HEK293T (cell line): ENCODE measurements at regions not wholly inside any gene's neighbourhood (a gene's known extent, or its start where the extent isn't known, plus 50 kb on each side); places are given as distances from the start of the nearest gene placed in this dataset.

Experiments
- ARNT ChIP-seq: fragments of 450-650 bp; IDR thresholded peaks from 2 replicates; pipeline ENCODE4 v1.6.1; 2017; ENCODE audit warnings: mild to moderate bottlenecking
- BHLHE40 ChIP-seq: fragments of 450-650 bp; IDR thresholded peaks from 2 replicates; pipeline ENCODE4 v1.6.1; 2016; ENCODE audit warnings: mild to moderate bottlenecking, moderate library complexity, borderline replicate concordance
- CTBP1 ChIP-seq: fragments of 450-650 bp; IDR thresholded peaks from 2 replicates; pipeline ENCODE4 v1.6.1; 2016; ENCODE audit warnings: borderline replicate concordance
- ELF4 ChIP-seq: fragments of 450-650 bp; IDR thresholded peaks from 2 replicates; pipeline ENCODE4 v1.6.1; 2017; ENCODE audit warnings: antibody characterized with exemption
- FOXA1 ChIP-seq: fragments of 450-650 bp; IDR thresholded peaks from 2 replicates; pipeline ENCODE4 v1.6.1; 2016; ENCODE audit warnings: mild to moderate bottlenecking
- FOXK2 ChIP-seq: fragments of 450-650 bp; IDR thresholded peaks from 2 replicates; pipeline ENCODE4 v1.6.1; 2016; ENCODE audit warnings: mild to moderate bottlenecking
- FOXM1 ChIP-seq: fragments of 450-650 bp; IDR thresholded peaks from 2 replicates; pipeline ENCODE4 v1.6.1; 2017; ENCODE audit warnings: mild to moderate bottlenecking, borderline replicate concordance
- HDGF ChIP-seq: fragments of 450-650 bp; IDR thresholded peaks from 2 replicates; pipeline ENCODE4 v1.6.1; 2017; ENCODE audit warnings: antibody characterized with exemption, borderline replicate concordance
- LEF1 ChIP-seq: fragments of 450-650 bp; IDR thresholded peaks from 2 replicates; pipeline ENCODE4 v1.6.1; 2017; ENCODE audit warnings: mild to moderate bottlenecking, borderline replicate concordance
- NFRKB ChIP-seq: fragments of 450-650 bp; IDR thresholded peaks from 2 replicates; pipeline ENCODE4 v1.6.1; 2016; ENCODE audit warnings: mild to moderate bottlenecking, moderate library complexity
- SP1 ChIP-seq: fragments of 450-650 bp; IDR thresholded peaks from 2 replicates; pipeline ENCODE4 v1.6.1; 2017
- SUZ12 ChIP-seq: fragments of 450-650 bp; IDR thresholded peaks from 2 replicates; pipeline ENCODE4 v1.6.1; 2016; ENCODE audit warnings: mild to moderate bottlenecking
- TF ChIP-seq, protein P1 (sequence below): fragments of 450-650 bp; IDR thresholded peaks from 2 replicates; pipeline ENCODE4 v1.6.1; 2016

DNA sequence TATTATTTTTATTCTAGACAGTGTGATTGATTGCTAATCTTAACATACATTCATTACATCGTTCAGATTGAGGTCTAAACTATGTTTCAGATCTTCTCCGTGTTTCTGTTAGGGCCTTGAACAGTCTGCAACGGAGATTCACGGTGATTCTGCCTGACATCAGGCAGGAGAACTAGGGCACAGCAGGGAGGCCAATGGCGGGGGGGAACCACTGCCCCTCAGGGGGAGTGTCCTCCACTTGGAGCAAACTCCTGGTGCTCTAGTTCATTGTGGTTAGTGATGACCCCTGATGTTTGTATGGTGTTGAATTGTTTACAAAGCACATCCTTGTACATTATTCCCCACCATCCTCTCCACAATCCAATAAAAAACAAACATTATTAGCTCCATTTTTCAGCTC is 173.5 kb downstream of the ZNF608 start:
- TF ChIP-seq FOXM1, result no peak
- no peak for TF ChIP-seq SUZ12
- TF ChIP-seq HDGF, result no peak
- TF ChIP-seq NFRKB, result no peak
- TF ChIP-seq CTBP1, result no peak
- no peak for TF ChIP-seq SP1
- TF ChIP-seq, protein P1, sequence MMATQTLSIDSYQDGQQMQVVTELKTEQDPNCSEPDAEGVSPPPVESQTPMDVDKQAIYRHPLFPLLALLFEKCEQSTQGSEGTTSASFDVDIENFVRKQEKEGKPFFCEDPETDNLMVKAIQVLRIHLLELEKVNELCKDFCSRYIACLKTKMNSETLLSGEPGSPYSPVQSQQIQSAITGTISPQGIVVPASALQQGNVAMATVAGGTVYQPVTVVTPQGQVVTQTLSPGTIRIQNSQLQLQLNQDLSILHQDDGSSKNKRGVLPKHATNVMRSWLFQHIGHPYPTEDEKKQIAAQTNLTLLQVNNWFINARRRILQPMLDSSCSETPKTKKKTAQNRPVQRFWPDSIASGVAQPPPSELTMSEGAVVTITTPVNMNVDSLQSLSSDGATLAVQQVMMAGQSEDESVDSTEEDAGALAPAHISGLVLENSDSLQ, result no peak
- no peak for TF ChIP-seq ELF4
- no peak for TF ChIP-seq BHLHE40
- TF ChIP-seq LEF1, result no peak
- TF ChIP-seq FOXK2, result no peak
- no peak for TF ChIP-seq ARNT
- no peak for TF ChIP-seq FOXA1
